ENCODE measurements at regions not wholly inside any gene's neighbourhood (a gene's known extent, or its start where the extent isn't known, plus 50 kb on each side); places are given as distances from the start of the nearest gene placed in this dataset.
A peak's percentile ranks its signal among the peaks of the same experiment; 100 is the strongest.

GRCh38 chr13:33394294-33394932, 108.9 kb upstream of the STARD13 start:
- Histone ChIP-seq H3K36me3 (ENCODE audit: control insufficient read depth in 4 of 4, insufficient read depth in 4 of 4, low read length in 4 of 4) (no peaks in the 10 kb centered on the region), H3K4me3 (no peak overlapping the region), H3K27ac (ENCODE audit: low read depth in 1 of 2, low read length in 1 of 2) (no peak overlapping the region), H3K9me3 (ENCODE audit: control insufficient read depth in 4 of 4, insufficient read depth in 3 of 4, low read length in 3 of 4) (peaks cover 0 to 2% (median 0%) of the 10 kb centered on the region in 4 donors), H3K27me3 (ENCODE audit: control insufficient read depth in 3 of 3, insufficient read depth in 3 of 3, low read length in 2 of 3) (no peaks in the 10 kb centered on the region), H3K4me1 (ENCODE audit: control insufficient read depth in 5 of 5, insufficient read depth in 5 of 5, low read length in 5 of 5) (peaks cover 0 to 6% (median 0%) of the 10 kb centered on the region in 5 donors), H3K9ac (ENCODE audit: insufficient read depth in 1 of 2, low read length in 2 of 2) (no peak overlapping the region)
- ATAC-seq (ENCODE audit: insufficient read depth, low FRiP score) = no peak
- WGBS, 2 donors = 75 to 83% methylated on average over 3 of the region's 3 CpGs
- TF ChIP-seq, protein P1, sequence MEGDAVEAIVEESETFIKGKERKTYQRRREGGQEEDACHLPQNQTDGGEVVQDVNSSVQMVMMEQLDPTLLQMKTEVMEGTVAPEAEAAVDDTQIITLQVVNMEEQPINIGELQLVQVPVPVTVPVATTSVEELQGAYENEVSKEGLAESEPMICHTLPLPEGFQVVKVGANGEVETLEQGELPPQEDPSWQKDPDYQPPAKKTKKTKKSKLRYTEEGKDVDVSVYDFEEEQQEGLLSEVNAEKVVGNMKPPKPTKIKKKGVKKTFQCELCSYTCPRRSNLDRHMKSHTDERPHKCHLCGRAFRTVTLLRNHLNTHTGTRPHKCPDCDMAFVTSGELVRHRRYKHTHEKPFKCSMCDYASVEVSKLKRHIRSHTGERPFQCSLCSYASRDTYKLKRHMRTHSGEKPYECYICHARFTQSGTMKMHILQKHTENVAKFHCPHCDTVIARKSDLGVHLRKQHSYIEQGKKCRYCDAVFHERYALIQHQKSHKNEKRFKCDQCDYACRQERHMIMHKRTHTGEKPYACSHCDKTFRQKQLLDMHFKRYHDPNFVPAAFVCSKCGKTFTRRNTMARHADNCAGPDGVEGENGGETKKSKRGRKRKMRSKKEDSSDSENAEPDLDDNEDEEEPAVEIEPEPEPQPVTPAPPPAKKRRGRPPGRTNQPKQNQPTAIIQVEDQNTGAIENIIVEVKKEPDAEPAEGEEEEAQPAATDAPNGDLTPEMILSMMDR (IDR thresholded peaks at IDR 0.05; ENCODE audit: control extremely low read depth, extremely low read depth) = no peak
- DNase-seq = no peak

DNA sequence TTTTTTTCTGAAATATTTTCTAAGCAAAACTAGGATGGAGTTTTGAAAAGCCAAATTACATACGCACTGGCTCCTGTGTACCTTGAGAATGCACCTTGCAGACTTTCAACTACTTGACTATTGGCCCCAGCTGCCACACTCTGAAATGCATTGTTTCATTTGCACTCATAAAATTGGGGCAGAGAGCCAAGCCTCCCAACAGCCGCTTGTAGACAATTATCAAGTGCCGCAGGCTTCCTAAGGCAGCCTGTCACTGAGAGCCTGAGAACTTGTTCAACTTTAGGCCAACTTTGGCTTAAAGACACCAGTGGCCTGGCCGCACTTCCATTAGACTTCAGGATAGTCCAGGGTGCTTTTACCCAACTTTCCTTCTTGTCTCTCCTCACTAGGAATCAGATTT, 115.7 kb upstream of the STARD13 start:
- DNase-seq = peak; percentile 56 to 74 (median 56)
- WGBS, 2 donors = 54 to 63% methylated on average over 4 of the region's 4 CpGs

DNA sequence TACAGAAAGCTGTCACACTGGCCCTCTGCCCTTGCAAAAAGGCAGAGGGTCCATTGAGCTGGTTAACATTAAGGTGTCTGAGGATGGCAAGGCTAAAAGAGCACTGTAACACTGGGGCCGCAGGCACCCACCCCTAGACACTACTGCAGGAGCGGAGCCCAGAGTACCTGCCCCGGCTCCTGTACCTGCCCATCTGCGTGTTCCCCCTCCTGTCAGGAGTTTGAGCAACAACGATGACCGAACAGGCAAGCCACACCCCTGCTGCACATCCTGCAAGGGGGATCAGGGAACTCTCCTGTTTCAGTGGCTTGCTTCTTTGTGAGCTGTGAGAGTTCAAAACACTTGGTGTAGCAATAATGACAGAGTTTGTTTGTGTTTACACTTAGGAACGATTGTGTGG, 117.4 kb upstream of the STARD13 start:
- Histone ChIP-seq H3K9me3 (ENCODE audit: control insufficient read depth in 4 of 4, insufficient read depth in 3 of 4, low read length in 3 of 4) (peaks cover 0 to under 1% (median 0%) of the 10 kb centered on the region in 4 donors), H3K27me3 (ENCODE audit: control insufficient read depth in 3 of 3, insufficient read depth in 3 of 3, low read length in 2 of 3) (no peaks in the 10 kb centered on the region), H3K9ac (ENCODE audit: insufficient read depth in 1 of 2, low read length in 2 of 2) (no peak overlapping the region), H3K4me1 (ENCODE audit: control insufficient read depth in 5 of 5, insufficient read depth in 5 of 5, low read length in 5 of 5) (peaks cover 0 to 5% (median 3%) of the 10 kb centered on the region in 5 donors), H3K27ac (ENCODE audit: low read depth in 1 of 2, low read length in 1 of 2) (no peak overlapping the region), H3K36me3 (ENCODE audit: control insufficient read depth in 4 of 4, insufficient read depth in 4 of 4, low read length in 4 of 4) (no peaks in the 10 kb centered on the region), H3K4me3 (no peak overlapping the region)
- TF ChIP-seq, protein P1 (IDR thresholded peaks at IDR 0.05; ENCODE audit: control extremely low read depth, extremely low read depth) = no peak
- whole genome bisulfite sequencing, 2 donors = 79% methylated on average over 7 of the region's 7 CpGs
- DNase-seq (no peak), ATAC-seq (ENCODE audit: insufficient read depth, low FRiP score) (no peak)

More for the DNA sequence above, 115.7 kb upstream of the STARD13 start:
- Histone ChIP-seq H3K27me3 (ENCODE audit: control insufficient read depth in 3 of 3, insufficient read depth in 3 of 3, low read length in 2 of 3) (no peaks in the 10 kb centered on the region), H3K4me1 (ENCODE audit: control insufficient read depth in 5 of 5, insufficient read depth in 5 of 5, low read length in 5 of 5) (peaks cover 0 to 5% (median 3%) of the 10 kb centered on the region in 5 donors), H3K9ac (ENCODE audit: insufficient read depth in 1 of 2, low read length in 2 of 2) (no peak overlapping the region), H3K4me3 (no peak overlapping the region), H3K27ac (ENCODE audit: low read depth in 1 of 2, low read length in 1 of 2) (no peak overlapping the region), H3K9me3 (ENCODE audit: control insufficient read depth in 4 of 4, insufficient read depth in 3 of 4, low read length in 3 of 4) (peaks cover 0 to 2% (median 0%) of the 10 kb centered on the region in 4 donors), H3K36me3 (ENCODE audit: control insufficient read depth in 4 of 4, insufficient read depth in 4 of 4, low read length in 4 of 4) (no peaks in the 10 kb centered on the region)
- TF ChIP-seq, protein P1 (IDR thresholded peaks at IDR 0.05; ENCODE audit: control extremely low read depth, extremely low read depth) = no peak
- no peak for ATAC-seq (ENCODE audit: insufficient read depth, low FRiP score)

All from lung (tissue), 11 donors.